ENCODE measurements at regions not wholly inside any gene's neighbourhood (a gene's known extent, or its start where the extent isn't known, plus 50 kb on each side); places are given as distances from the start of the nearest gene placed in this dataset.
"Not testable (repeated sequence)": the region's sequence is repeated elsewhere in the genome, so short reads cannot be mapped to it uniquely, and the experiment has no call there.

- no peak overlapping the region for H3K4me3 ChIP-seq (ENCODE audit: low read length)
These were observed 66.7 kb upstream of the PDZD8 start for GRCh38 chr10:117441812-117442443.

GRCh38 chr10:117441361-117441760, 66.1 kb upstream of the PDZD8 start:
- peak; percentile 17 for DNase-seq (ENCODE audit: low read depth)
- no peak overlapping the region for H3K4me3 ChIP-seq (ENCODE audit: low read length)
- TF ChIP-seq CTCF (conservative IDR thresholded peaks at IDR 0.05; ENCODE audit: low read length), result no peak

More at GRCh38 chr10:117441812-117442443, 66.7 kb upstream of the PDZD8 start:
- DNase-seq (ENCODE audit: low read depth), result peak; percentile 99
- no peak for TF ChIP-seq CTCF (conservative IDR thresholded peaks at IDR 0.05; ENCODE audit: low read length)

- peak; percentile 100 for DNase-seq (ENCODE audit: low read depth)
- H3K4me3 ChIP-seq (ENCODE audit: low read length), result no peak overlapping the region
- TF ChIP-seq CTCF (conservative IDR thresholded peaks at IDR 0.05; ENCODE audit: low read length), result no peak
These were observed 64.1 kb upstream of the PDZD8 start for GRCh38 chr10:117439243-117439912.

- DNase-seq (ENCODE audit: low read depth), result no peak
- TF ChIP-seq CTCF (conservative IDR thresholded peaks at IDR 0.05; ENCODE audit: low read length), result no peak
- no peak overlapping the region for H3K4me3 ChIP-seq (ENCODE audit: low read length)
These were observed 57.6 kb upstream of the PDZD8 start for GRCh38 chr10:117432866-117433265.

- H3K4me3 ChIP-seq (ENCODE audit: low read length), result no peak overlapping the region
- TF ChIP-seq CTCF (conservative IDR thresholded peaks at IDR 0.05; ENCODE audit: low read length), result peak; percentile 76
- DNase-seq (ENCODE audit: low read depth), result peak; percentile 86
These were observed 55.9 kb upstream of the PDZD8 start for GRCh38 chr10:117431160-117431559.

- not testable (repeated sequence) for H3K4me3 ChIP-seq (ENCODE audit: low read length); DNase-seq (ENCODE audit: low read depth)
These were observed 55.3 kb upstream of the PDZD8 start for GRCh38 chr10:117430535-117430934.

- no peak overlapping the region for H3K4me3 ChIP-seq (ENCODE audit: low read length)
- DNase-seq (ENCODE audit: low read depth), result no peak
- TF ChIP-seq CTCF (conservative IDR thresholded peaks at IDR 0.05; ENCODE audit: low read length), result no peak
These were observed 54.5 kb upstream of the PDZD8 start for GRCh38 chr10:117429643-117430265.
